Glomerular visceral epithelial cell (primary cell): ENCODE measurements at regions not wholly inside any gene's neighbourhood (a gene's known extent, or its start where the extent isn't known, plus 50 kb on each side); places are given as distances from the start of the nearest gene placed in this dataset.
"Not testable (repeated sequence)": the region's sequence is repeated elsewhere in the genome, so short reads cannot be mapped to it uniquely, and the experiment has no call there.

Experiments
- DNase-seq: peaks from one replicate; pipeline ENCODE4 v3.0.0-alpha.2; 2016; ENCODE audit errors: extremely low spot score

DNA sequence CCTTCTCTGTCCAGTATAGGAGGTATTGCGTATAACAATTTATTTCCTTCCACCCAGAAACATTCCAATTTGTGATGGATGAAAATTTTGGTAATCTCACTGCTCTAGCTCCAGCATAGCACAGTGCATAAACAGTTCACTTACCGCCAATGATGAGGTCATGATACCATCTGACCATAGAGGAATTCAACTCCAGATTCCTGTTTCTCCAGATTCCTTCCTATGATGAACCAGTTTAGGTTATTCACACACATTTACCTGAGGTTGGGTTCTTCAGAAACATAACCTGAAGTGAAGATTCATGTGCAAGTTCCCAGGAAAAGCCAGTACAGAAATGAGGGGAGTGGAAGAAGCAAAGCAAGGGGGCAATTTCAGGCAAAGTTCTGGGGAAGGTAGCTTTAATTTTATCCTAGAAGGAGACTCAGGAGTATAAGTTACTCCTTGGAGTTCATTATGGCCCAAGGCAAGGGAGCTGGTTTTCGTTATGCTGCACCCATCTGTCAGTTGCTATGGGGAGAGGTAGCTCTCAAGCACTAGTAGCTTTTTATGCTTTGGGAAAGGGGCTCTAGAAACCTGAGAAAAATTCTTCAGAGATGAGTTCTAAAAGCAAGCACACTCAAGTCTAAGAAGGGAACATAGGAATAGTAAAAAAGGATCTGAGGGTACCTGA lies 121.6 kb downstream of the CASP12 start:
- DNase-seq, result no peak

DNA sequence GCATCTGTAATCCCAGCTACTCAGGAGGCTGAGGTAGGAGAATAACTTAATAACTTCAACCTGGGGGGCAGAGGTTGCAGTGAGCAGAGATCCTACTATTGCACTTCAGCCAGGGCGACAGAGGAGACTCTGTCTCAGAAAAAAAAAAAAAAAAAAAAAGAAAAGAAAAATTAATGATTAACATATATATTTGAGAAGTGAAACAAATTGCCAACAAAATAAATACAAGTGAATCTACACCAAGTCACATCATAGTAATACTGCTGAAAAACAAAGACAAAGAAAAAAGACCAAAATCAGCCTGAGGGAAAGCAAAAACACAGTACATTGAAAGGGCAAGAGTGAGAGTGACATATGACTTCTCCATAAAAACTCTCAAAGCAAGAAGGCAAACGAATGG lies 123.7 kb downstream of the CASP12 start:
- no peak for DNase-seq

- DNase-seq, result peak; percentile 76
Observed at GRCh38 chr11:104772806-104773241, 125.4 kb downstream of the CASP12 start.

- no peak for DNase-seq
Observed at GRCh38 chr11:104771763-104772162, 126.5 kb downstream of the CASP12 start.

DNA sequence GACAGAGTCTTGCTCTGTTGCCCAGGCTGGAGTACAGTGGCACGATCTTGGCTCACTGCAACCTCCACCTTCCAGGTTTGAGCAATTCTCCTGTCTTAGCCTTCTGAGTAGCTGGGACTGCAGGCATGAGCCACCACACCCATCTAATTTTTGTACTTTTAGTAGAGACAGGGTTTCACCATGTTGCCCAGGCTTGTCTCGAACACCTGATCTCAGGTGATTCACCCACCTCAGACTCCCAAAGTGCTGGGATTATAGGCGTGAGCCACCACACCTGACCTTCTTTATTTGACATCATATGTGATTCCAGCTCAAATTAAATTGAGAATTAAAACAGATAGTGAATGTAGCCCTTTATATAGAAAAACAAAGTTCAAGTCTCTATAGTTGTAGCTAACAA lies 127.2 kb downstream of the CASP12 start:
- DNase-seq, result not testable (repeated sequence)

DNA sequence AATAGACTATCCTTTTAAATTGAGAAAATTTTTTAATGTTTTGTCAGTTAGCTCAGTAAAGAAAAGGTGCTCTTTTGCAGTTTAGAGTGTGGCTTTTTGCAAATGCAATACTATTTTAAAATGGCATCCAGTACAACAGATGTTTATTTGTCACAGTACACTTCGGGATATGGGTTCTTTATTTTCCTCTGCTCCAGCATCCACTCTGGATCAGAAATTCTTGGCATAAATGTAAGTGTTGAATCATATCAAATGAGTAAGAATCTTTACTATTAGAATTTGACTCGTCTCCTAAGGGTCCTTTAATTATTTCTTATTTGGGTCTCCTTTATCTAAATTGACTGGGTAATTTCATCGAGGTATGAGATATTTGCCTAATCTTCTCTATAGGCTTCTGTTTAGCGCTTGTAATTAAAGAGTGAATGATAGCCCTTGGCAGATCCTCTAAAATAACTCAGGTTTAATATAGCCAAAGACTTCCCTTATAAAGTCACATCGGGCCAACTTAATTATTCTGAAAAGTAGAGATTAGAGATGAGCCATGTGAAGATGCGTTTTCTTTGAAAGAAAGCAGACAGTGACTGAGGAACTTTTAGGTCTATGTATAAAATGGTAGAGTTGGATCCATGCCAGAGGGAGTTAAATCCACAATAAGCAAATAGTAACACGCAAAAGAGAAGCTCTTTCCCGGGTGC lies 132.7 kb downstream of the CASP12 start:
- DNase-seq, result no peak

DNA sequence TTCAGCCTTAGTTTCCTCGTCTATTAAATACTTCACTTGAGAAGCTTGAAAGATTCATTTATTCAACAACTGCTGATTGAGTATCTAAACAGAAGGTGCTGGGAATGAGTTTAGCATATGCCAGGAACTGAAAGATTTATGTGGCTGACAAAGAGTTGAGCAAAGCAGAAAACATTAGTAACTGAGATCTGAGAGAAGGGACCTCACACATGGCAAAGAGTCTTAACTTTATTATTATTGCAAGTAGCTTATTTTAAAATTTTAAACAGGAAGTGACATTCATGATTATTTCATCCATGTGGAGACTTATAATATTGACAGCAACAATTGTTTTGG lies 133.6 kb downstream of the CASP12 start:
- no peak for DNase-seq

GRCh38 chr11:104763930-104764709 lies 134.1 kb downstream of the CASP12 start:
- DNase-seq, result no peak

- DNase-seq, result no peak
Observed at GRCh38 chr11:104761511-104761910, 136.7 kb downstream of the CASP12 start.

DNA sequence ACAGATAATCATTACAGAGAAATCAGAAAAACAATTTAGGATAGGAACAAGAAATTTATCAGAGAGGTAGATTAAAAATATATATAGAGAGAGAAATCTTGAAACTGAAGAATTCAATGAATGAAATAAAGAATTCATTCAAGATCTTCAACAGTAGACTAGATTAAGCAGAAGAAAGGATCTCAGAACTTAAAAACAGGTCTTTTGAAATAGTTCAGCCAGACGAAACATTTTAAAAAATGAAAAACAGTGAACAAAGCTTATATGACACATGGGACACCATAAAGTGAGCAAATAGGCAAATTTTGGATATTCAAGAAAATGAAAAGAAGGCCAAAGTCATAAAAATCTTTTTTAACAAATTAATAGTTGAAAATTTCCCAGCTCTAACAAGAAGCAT lies 138.8 kb downstream of the CASP12 start:
- no peak for DNase-seq

GRCh38 chr11:104738918-104739317 lies 159.3 kb downstream of the CASP12 start:
- no peak for DNase-seq

GRCh38 chr11:104738208-104738607 lies 160.1 kb downstream of the CASP12 start:
- DNase-seq, result no peak

DNA sequence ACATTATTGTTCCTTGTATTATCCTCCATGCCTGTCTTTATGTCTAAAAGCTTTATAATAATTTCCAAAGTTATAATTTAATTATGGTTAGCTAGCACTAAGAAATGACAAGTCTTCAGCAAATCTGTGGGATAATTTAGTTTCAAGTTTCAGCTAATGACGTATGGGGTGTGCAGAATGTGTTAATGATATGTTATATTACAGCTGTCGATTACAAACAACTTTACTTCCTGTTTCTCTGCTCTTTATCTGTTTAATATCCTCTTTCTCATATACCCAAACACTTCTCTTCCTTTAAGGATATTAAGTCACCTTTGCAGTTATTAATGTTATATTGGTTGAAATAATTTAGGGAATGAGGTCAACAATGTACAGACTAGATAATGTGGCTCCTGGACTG lies 161.8 kb downstream of the CASP12 start:
- no peak for DNase-seq

- DNase-seq, result no peak
Observed at GRCh38 chr11:104734998-104735397, 163.3 kb downstream of the CASP12 start.

- no peak for DNase-seq
Observed at GRCh38 chr11:104731890-104732289, 166.4 kb downstream of the CASP12 start.

DNA sequence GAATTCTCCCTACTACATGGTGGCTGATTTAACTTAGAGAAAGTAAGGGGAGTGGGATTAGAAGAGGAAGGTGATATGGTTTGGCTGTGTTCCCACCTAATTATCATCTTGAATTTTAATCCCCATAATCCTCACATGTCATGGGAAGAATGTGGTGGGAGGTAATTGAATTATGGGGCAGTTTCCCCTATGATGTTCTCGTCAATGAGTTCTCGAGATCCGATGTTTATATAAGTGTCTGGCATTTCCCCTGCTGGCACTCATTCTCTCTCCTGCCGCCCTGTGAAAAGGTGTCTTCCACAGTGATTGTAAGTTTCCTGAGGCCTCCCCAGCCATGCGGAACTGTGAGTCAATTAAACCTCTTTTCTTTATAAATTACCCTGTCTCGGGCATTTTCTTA lies 169.3 kb downstream of the CASP12 start:
- no peak for DNase-seq

DNA sequence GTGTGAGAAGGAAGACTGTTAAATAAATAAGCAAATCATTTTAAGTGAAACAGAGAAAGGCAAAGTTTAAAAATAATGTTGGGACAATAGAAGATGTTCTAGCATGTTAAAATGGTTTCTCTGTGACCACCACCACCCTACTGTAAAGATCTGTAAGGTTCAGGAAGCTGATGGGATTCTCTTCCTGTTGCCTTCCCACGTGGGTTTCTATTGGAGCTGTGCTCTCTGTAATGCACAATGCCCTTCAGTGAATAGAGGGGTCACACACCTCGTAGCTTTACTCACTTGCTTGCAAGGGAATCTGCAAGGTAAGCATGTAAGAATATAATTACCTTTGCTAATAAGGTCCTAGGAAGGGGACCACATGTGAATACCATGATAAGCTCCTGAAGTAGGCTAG lies 170.5 kb downstream of the CASP12 start:
- no peak for DNase-seq

DNA sequence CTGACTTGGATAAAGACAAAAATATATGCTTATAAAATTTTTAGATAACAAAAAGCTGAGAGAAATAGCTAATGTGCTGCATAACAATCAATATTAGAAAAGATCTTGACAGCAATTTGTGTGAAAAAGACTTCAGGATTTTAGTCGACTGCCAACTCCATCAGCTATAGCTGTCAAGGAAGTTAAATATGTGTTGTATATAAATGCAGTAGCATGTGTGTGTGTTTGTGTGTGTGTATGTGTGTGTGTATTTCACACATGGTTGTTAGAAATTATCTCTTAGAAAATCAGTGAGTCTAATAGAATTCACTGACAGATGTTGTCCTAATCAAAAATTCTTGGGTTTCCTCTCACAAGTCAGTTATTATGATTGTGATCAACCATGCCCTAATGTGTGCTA lies 171.2 kb downstream of the CASP12 start:
- DNase-seq, result no peak

- DNase-seq, result no peak
Observed at GRCh38 chr11:104725796-104726408, 172.4 kb downstream of the CASP12 start.

DNA sequence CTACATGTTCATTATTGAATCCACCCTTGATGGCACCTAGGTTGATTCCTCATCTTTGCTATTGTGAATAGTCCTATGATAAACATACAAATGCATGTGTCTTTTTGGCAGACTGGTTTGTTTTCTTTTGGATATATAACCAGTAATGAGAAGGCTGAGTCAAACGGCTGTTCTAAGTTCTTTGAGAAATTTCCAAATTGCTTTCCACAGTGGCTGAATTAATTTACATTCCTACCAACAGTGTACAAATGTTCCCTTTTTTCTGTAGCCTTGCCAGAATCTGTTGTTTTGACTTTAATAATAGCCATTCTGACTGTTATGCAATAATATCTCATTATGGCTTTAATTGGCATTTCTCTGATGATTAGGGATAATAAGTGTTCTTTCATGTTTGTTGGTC lies 184.9 kb downstream of the CASP12 start:
- no peak for DNase-seq

DNA sequence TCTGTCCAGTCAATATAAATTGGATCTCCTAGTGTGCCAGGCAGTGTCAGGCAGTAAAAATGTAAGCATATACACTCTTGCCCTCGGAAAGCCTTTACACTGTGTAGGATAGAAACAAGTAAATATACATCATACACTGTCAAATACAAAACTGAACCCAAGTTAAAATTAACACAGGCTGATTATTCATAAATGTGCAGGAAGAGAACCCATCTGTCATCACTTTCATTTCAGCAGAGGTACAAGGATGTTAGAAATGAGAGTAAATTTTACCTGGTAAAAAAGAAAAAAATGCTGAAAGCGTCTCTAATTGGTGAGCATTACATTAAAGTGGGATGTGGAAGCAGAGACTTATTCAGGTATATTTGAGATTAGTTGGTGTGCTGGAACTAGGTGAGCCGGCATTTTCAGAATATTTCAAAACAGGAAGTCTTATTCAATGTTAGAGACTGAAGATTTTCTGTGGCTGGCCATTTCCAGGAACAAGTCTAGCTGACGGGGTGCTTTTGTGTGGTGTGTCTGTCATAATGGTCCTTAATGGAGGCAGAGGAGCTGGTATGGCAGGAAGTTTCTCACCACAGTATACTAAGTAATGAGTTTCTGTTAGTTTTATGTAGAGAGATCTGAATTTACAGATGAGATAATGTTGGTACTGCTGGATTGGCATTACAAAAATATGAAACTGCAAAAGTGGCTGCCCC lies 192.6 kb downstream of the CASP12 start:
- peak; percentile 8 for DNase-seq

DNA sequence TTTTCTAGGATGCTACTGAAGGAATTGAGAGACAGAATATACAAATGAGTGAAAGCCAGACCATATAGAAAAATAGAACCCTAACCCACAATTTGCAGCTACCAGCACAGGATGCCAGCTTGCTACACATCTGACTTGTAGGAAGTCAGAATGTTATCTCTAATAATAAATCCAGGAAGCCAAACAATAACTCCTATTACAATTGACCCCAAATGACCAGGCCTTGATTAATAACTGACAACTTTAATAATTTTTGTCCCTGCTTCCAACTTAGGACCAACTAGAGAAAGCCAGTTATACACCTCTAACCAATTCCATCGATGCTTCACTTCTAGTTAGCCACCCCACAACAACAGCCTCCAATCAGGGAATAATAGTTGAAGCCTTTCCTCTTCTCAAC lies 193.4 kb downstream of the CASP12 start:
- no peak for DNase-seq
